HEK293 (cell line): ENCODE measurements at regions not wholly inside any gene's neighbourhood (a gene's known extent, or its start where the extent isn't known, plus 50 kb on each side); places are given as distances from the start of the nearest gene placed in this dataset.

Experiments used
- CTCF ChIA-PET: fragments of 350-600 bp; formaldehyde crosslinking; extraction: SDS; loops from one replicate; lab custom pipeline; 2021; ENCODE audit warnings: antibody characterized with exemption; lab: Yijun Ruan, JAX
- POLR2A ChIA-PET: fragments of 300-600 bp; formaldehyde crosslinking; extraction: SDS; loops from one replicate; lab custom pipeline; 2020; ENCODE audit warnings: antibody characterized with exemption, inconsistent platforms; lab: Yijun Ruan, JAX
- H3K27ac ChIP-seq: fragments of 200-500 bp; sonication (Bioruptor generic); 2 replicates; pipeline ENCODE4 v1.5.1; 2014; ENCODE audit warnings: low read depth, low read length, control low read depth, inconsistent platforms; ENCODE audit errors: extremely low read depth
- H3K36me3 ChIP-seq, 2 experiments: fragments of 200-500 bp in 1 of 2; sonication (Bioruptor generic) in 1 of 2; 1 replicate in 1 of 2; 2 replicates in 1 of 2; pipeline ENCODE4 v1.5.1; 2014 to 2017; ENCODE audit warnings: inconsistent platforms in 2 of 2, low read length in 2 of 2; ENCODE audit not compliant: control insufficient read depth in 2 of 2, insufficient read depth in 1 of 2
- H3K4me1 ChIP-seq: fragments of 200-500 bp; sonication (Bioruptor generic); 2 replicates; pipeline ENCODE4 v1.5.1; 2014; ENCODE audit warnings: mild to moderate bottlenecking, low read length, inconsistent platforms; ENCODE audit not compliant: control insufficient read depth, insufficient read depth
- H3K4me3 ChIP-seq: 2 replicates; pipeline ENCODE4 v1.5.1; 2011; ENCODE audit warnings: low read depth, mild to moderate bottlenecking, control low read depth, low read length, moderate library complexity
- H3K9me3 ChIP-seq: fragments of 200-500 bp; sonication (Bioruptor generic); 2 replicates; pipeline ENCODE4 v1.5.1; 2014; ENCODE audit warnings: low read depth, low read length, inconsistent platforms; ENCODE audit not compliant: control insufficient read depth, insufficient read depth
- BCL11A ChIP-seq: fragments of 450-650 bp; formaldehyde crosslinking; IDR thresholded peaks from 2 replicates; pipeline ENCODE4 v1.5.1; 2016; ENCODE audit warnings: low read depth, missing biosample characterization, missing genetic modification characterization
- SALL2 ChIP-seq: fragments of 450-650 bp; formaldehyde crosslinking; IDR thresholded peaks from 2 replicates; pipeline ENCODE4 v1.5.0; 2017; ENCODE audit warnings: missing biosample characterization, mild to moderate bottlenecking, missing genetic modification characterization, borderline replicate concordance
- SETDB1 ChIP-seq: IDR thresholded peaks from one replicate; pipeline ENCODE4 v1.6.1; 2017; ENCODE audit warnings: mild to moderate bottlenecking, low read length, moderate library complexity, mixed read lengths; ENCODE audit not compliant: insufficient read length
- TRIM28 ChIP-seq: IDR thresholded peaks from 2 replicates; pipeline ENCODE4 v1.6.1; 2011; ENCODE audit warnings: low read length, control low read depth, borderline replicate concordance
- ZNF341 ChIP-seq: fragments of 450-650 bp; formaldehyde crosslinking; IDR thresholded peaks from 2 replicates; pipeline ENCODE4; 2016; ENCODE audit warnings: low read depth, missing biosample characterization, missing genetic modification characterization
- ZNF48 ChIP-seq: fragments of 450-650 bp; formaldehyde crosslinking; IDR thresholded peaks from 2 replicates; pipeline ENCODE4 v1.5.1; 2016; ENCODE audit warnings: missing biosample characterization, missing genetic modification characterization
- ZNF585B ChIP-seq: fragments of 450-650 bp; formaldehyde crosslinking; IDR thresholded peaks from 2 replicates; pipeline ENCODE4 v1.5.1; 2016; ENCODE audit warnings: missing biosample characterization, missing genetic modification characterization
- ZNF660 ChIP-seq: fragments of 450-650 bp; IDR thresholded peaks from 2 replicates; pipeline ENCODE4 v1.5.1; 2018; ENCODE audit warnings: missing biosample characterization, mild to moderate bottlenecking, missing genetic modification characterization
- ZNF670 ChIP-seq: fragments of 450-650 bp; formaldehyde crosslinking; IDR thresholded peaks from 2 replicates; pipeline ENCODE4 v1.5.1; 2016; ENCODE audit warnings: missing biosample characterization, missing genetic modification characterization, low read depth
- ZNF701 ChIP-seq: fragments of 450-650 bp; formaldehyde crosslinking; IDR thresholded peaks from 2 replicates; pipeline ENCODE4 v1.5.1; 2016; ENCODE audit warnings: missing biosample characterization, missing genetic modification characterization
- ZNF837 ChIP-seq: fragments of 450-650 bp; formaldehyde crosslinking; IDR thresholded peaks from 2 replicates; pipeline ENCODE4 v1.5.1; 2016; ENCODE audit warnings: missing biosample characterization, missing genetic modification characterization
- TF ChIP-seq, protein P1 (sequence below): fragments of 450-650 bp; formaldehyde crosslinking; IDR thresholded peaks from 2 replicates; pipeline ENCODE4; 2016; ENCODE audit warnings: missing biosample characterization, missing genetic modification characterization

DNA sequence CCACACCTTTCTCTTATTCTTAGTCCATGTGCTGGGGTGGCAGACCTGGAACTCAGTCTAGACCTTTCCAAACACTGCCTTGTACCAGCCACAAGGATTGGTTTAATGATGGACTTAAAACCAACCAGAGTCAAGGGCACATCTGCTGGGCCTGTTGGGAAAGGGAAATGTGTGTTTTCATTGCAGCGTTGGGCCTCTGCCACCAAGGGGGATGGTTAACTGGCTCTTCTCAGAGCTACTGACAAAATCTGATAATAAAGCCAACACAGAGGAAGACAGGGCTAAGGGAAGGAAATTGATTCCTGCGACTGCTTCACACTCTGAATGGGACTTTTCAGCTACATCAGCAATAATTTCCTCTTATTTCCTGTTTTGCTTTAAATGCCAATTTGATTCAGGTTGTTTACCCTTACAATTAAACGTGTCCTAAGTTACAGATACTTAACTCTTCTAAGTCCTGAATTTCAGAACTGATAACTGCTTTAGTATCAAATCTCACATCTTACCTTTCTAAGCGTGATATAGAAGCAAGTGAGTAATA is 68.4 kb upstream of the MALRD1 start:
- ChIA-PET POLR2A (no interaction called here), CTCF (no interaction called here)
- no peaks in the 10 kb centered on the region for H3K4me1 ChIP-seq
- TF ChIP-seq ZNF701 = no peak
- no peak for TF ChIP-seq SALL2 (tag by site-specific recombination)
- no peak overlapping the region for H3K4me3 ChIP-seq
- no peaks in the 10 kb centered on the region for H3K9me3 ChIP-seq
- no peak overlapping the region for H3K27ac ChIP-seq
- H3K36me3 ChIP-seq = no peaks in the 10 kb centered on the region

DNA sequence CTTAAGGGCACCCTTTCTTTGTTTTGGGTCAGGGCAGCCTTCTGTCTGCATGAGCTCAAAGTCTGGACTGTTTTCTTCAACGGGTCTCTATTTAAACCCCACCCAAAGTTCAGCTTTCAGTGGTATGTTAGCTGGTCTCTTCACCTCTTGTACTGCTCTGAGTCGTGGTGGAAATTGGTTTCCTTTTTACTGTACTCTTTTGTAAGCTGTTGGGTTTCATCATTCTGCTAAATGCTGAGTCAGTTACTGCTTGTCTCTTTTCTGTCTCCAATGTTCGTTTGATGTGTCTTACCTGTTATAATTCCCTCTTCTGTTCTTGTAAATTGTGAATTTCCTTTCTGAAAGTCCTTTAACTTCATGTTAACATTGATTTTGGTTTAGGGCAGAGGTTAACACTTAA is 64.1 kb upstream of the MALRD1 start:
- ChIA-PET CTCF (interaction anchor here (0.7 kb wide), 1 partner anchor 325 kb away, joined by 5 read pairs; no protein-coding TSS in a partner anchor), POLR2A (no interaction called here)
- Histone ChIP-seq H3K4me1 (no peaks in the 10 kb centered on the region), H3K27ac (no peak overlapping the region), H3K36me3 (no peaks in the 10 kb centered on the region), H3K9me3 (no peaks in the 10 kb centered on the region), H3K4me3 (no peak overlapping the region)
- TF ChIP-seq, protein P1, sequence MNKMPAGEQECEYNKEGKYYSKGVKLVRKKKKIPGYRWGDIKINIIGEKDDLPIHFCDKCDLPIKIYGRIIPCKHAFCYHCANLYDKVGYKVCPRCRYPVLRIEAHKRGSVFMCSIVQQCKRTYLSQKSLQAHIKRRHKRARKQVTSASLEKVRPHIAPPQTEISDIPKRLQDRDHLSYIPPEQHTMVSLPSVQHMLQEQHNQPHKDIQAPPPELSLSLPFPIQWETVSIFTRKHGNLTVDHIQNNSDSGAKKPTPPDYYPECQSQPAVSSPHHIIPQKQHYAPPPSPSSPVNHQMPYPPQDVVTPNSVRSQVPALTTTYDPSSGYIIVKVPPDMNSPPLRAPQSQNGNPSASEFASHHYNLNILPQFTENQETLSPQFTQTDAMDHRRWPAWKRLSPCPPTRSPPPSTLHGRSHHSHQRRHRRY (tag by site-specific recombination) = no peak
- TF ChIP-seq ZNF670 (tag by site-specific recombination) (no peak), ZNF660 (tag by site-specific recombination) (no peak), ZNF341 (tag by site-specific recombination) (no peak), BCL11A (tag by site-specific recombination) (no peak)

DNA sequence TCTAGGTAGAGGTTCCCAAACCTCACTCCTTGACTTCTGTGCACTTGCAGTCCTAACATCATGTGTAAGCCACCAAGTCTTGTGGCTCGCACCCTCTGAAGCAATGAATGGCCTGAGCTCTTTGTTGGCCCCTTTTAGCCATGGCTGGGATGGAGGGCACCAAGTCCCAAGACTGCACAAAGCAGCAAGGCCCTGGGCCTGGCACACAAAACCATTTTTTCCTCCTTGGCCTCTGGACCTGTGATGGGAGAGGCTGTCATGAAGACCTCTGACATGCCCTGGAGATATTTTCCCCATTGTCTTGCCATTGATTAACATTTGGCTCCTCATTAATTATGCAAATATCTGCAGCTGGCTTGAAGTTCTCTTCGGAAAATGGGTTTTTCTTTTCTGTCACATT is 60.3 kb upstream of the MALRD1 start:
- no peak overlapping the region for H3K27ac ChIP-seq
- peak; percentile 74 for TF ChIP-seq SETDB1
- TF ChIP-seq ZNF48 (tag by site-specific recombination) = no peak
- peak; percentile 86 for TF ChIP-seq ZNF585B (tag by site-specific recombination)
- TF ChIP-seq TRIM28 = peak; percentile 72; the same call in 1 of the 2 replicates
- TF ChIP-seq ZNF837 (tag by site-specific recombination) = no peak
- H3K9me3 ChIP-seq = no peaks in the 10 kb centered on the region
- POLR2A ChIA-PET = no interaction called here
- H3K4me3 ChIP-seq = no peak overlapping the region
- CTCF ChIA-PET = no interaction called here
- no peaks in the 10 kb centered on the region for H3K4me1 ChIP-seq
- no peaks in the 10 kb centered on the region for H3K36me3 ChIP-seq
